ENCODE measurements at regions not wholly inside any gene's neighbourhood (a gene's known extent, or its start where the extent isn't known, plus 50 kb on each side); places are given as distances from the start of the nearest gene placed in this dataset.

DNA sequence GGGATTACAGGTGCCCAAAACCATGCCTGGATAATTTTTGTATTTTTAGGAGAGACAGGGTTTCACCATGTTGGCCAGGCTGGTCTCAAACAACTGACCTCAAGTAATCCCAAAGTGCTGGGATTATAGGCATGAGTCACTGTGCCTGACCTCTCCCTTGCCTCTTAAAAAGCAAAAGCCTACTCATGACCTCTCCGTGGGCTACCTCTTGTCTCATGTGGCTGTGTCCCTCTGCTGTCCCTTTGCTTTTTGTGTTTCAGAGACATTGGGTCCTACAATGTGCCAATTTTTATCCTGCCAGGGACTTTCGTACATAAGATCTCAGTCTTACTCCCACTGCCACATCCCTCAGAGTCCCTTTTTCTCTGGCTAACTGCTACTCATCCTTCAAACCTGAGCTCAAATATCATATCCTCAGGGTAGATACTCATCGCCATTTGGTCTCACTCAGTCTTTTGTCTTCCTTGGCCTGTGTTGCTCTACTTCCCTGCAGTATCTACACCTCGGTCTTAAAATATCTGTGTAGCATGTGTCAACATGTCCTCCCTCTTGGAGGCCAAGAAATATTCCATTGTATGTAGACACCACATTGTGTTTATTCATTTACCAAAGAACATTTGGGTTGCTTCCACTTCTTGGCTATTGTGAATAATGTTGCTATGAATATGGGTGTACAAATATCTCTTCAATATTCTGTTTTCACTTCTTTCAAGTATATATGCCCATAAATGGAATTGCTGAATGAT is 465.0 kb upstream of the KLF6 start:
- Histone ChIP-seq H3K36me3 (ENCODE audit: control insufficient read depth, insufficient read depth, low read length) (no peaks in the 10 kb centered on the region), H3K4me1 (ENCODE audit: control insufficient read depth, insufficient read depth, low read length, poor library complexity, severe bottlenecking) (no peaks in the 10 kb centered on the region), H3K4me3 (ENCODE audit: low read depth, low read length) (no peak overlapping the region), H3K9me3 (ENCODE audit: control insufficient read depth in 2 of 2, low read length in 2 of 2) (no peaks in the 10 kb centered on the region), H3K27ac (ENCODE audit: insufficient read depth, low read length, poor library complexity, severe bottlenecking) (no peak overlapping the region), H3K27me3 (ENCODE audit: control insufficient read depth, insufficient read depth, low read length) (no peaks in the 10 kb centered on the region)
- Mint-ChIP-seq H3K4me3 (no peak overlapping the region), H3K27me3 (peaks cover 4% of the 10 kb centered on the region), H3K27ac (no peak overlapping the region), H3K4me1 (peaks cover 8 to 16% (median 10%) of the 10 kb centered on the region in 4 donors), H3K36me3 (no peaks in the 10 kb centered on the region), H3K9me3 (peaks cover 0 to 5% (median 0%) of the 10 kb centered on the region in 7 donors)
- no peak for ATAC-seq (ENCODE audit: low read depth in 2 of 2)
- no peak for DNase-seq

DNA sequence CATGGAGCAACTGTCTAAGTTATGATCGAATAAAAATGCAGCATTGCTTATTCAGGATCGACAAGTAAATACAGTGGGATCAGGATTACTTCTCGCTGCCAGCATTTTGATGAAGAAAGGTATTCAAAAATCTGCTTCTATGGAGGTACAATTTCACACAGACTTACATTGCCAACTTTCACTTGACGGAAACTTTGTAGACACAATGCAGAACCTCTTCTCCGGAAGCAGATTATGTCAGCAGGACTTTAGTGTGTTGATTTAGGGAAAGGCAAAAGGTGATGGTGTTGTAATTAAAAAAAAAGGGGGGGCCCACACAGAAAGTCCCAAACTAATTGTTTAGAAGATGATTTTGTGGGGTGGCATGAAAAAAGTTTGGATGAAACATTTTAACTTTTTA is 462.4 kb upstream of the KLF6 start:
- peaks cover 0 to 5% (median 0%) of the 10 kb centered on the region in 7 donors for H3K9me3 Mint-ChIP-seq
- Histone ChIP-seq H3K27me3 (ENCODE audit: control insufficient read depth, insufficient read depth, low read length) (no peaks in the 10 kb centered on the region), H3K27ac (ENCODE audit: insufficient read depth, low read length, poor library complexity, severe bottlenecking) (no peak overlapping the region), H3K9me3 (ENCODE audit: control insufficient read depth in 2 of 2, low read length in 2 of 2) (no peaks in the 10 kb centered on the region), H3K4me3 (ENCODE audit: low read depth, low read length) (no peak overlapping the region), H3K4me1 (ENCODE audit: control insufficient read depth, insufficient read depth, low read length, poor library complexity, severe bottlenecking) (peaks cover 3% of the 10 kb centered on the region), H3K36me3 (ENCODE audit: control insufficient read depth, insufficient read depth, low read length) (no peaks in the 10 kb centered on the region)
- H3K27me3 Mint-ChIP-seq, result peaks cover 4% of the 10 kb centered on the region
- H3K36me3 Mint-ChIP-seq, result no peaks in the 10 kb centered on the region
- H3K4me1 Mint-ChIP-seq, result peaks cover 14 to 17% (median 16%) of the 10 kb centered on the region in 4 donors
- no peak for DNase-seq
- no peak for ATAC-seq (ENCODE audit: low read depth in 2 of 2)
- peak overlapping the region in 1 of 3 donors; percentile 39 for H3K27ac Mint-ChIP-seq
- no peak overlapping the region for H3K4me3 Mint-ChIP-seq

GRCh38 chr10:4246881-4247358 is 461.9 kb upstream of the KLF6 start:
- Histone ChIP-seq H3K36me3 (ENCODE audit: control insufficient read depth, insufficient read depth, low read length) (no peaks in the 10 kb centered on the region), H3K9me3 (ENCODE audit: control insufficient read depth in 2 of 2, low read length in 2 of 2) (no peaks in the 10 kb centered on the region), H3K27ac (ENCODE audit: insufficient read depth, low read length, poor library complexity, severe bottlenecking) (no peak overlapping the region), H3K27me3 (ENCODE audit: control insufficient read depth, insufficient read depth, low read length) (no peaks in the 10 kb centered on the region), H3K4me1 (ENCODE audit: control insufficient read depth, insufficient read depth, low read length, poor library complexity, severe bottlenecking) (peaks cover 4% of the 10 kb centered on the region), H3K4me3 (ENCODE audit: low read depth, low read length) (no peak overlapping the region)
- H3K4me1 Mint-ChIP-seq, result peaks cover 16 to 20% (median 16%) of the 10 kb centered on the region in 4 donors
- H3K9me3 Mint-ChIP-seq, result peaks cover 0 to 5% (median 0%) of the 10 kb centered on the region in 7 donors
- DNase-seq, result no peak
- peaks cover 4% of the 10 kb centered on the region for H3K27me3 Mint-ChIP-seq
- ATAC-seq (ENCODE audit: low read depth in 2 of 2), result no peak
- H3K36me3 Mint-ChIP-seq, result no peaks in the 10 kb centered on the region
- peak overlapping the region in 1 of 3 donors; percentile 39 for H3K27ac Mint-ChIP-seq
- H3K4me3 Mint-ChIP-seq, result no peak overlapping the region

- H3K4me1 Mint-ChIP-seq, result peaks cover 7 to 20% (median 17%) of the 10 kb centered on the region in 4 donors
These were observed 458.6 kb upstream of the KLF6 start for GRCh38 chr10:4243651-4244050.

DNA sequence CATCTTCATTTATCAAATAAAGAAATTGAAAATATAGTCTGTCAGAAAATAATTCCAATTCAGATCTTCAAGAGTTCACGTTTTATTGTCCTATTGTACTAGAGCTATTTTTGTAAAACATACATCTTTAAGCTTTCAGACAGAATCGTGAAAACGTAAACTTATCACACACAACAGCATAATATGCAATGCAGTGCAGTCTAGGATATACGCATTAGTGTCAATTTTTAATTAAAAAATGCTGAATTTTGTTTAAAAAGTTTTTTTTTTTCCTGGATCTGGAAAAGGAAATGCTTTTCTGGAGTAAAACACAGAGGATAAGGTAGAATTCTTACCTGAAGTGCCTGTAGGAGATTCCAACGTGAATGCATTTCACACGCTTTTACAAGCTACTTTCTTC is 458.2 kb upstream of the KLF6 start:
- peaks cover 4% of the 10 kb centered on the region for H3K4me1 ChIP-seq (ENCODE audit: control insufficient read depth, insufficient read depth, low read length, poor library complexity, severe bottlenecking)
- no peaks in the 10 kb centered on the region for H3K36me3 ChIP-seq (ENCODE audit: control insufficient read depth, insufficient read depth, low read length)
- H3K27me3 Mint-ChIP-seq, result peaks cover 4% of the 10 kb centered on the region
- DNase-seq, result no peak
- no peaks in the 10 kb centered on the region for H3K27me3 ChIP-seq (ENCODE audit: control insufficient read depth, insufficient read depth, low read length)
- H3K9me3 ChIP-seq (ENCODE audit: control insufficient read depth in 2 of 2, low read length in 2 of 2), result no peaks in the 10 kb centered on the region
- no peak overlapping the region for H3K27ac ChIP-seq (ENCODE audit: insufficient read depth, low read length, poor library complexity, severe bottlenecking)
- no peak for ATAC-seq (ENCODE audit: low read depth in 2 of 2)
- no peak overlapping the region for H3K27ac Mint-ChIP-seq
- H3K4me3 ChIP-seq (ENCODE audit: low read depth, low read length), result no peak overlapping the region
- peaks cover 7 to 20% (median 17%) of the 10 kb centered on the region in 4 donors for H3K4me1 Mint-ChIP-seq
- no peak overlapping the region for H3K4me3 Mint-ChIP-seq
- H3K9me3 Mint-ChIP-seq, result peaks cover 0 to 13% (median 0%) of the 10 kb centered on the region in 7 donors
- H3K36me3 Mint-ChIP-seq, result no peaks in the 10 kb centered on the region

More at GRCh38 chr10:4243651-4244050, 458.6 kb upstream of the KLF6 start:
- no peaks in the 10 kb centered on the region for H3K9me3 ChIP-seq (ENCODE audit: control insufficient read depth in 2 of 2, low read length in 2 of 2)
- Mint-ChIP-seq H3K27me3 (peaks cover 4% of the 10 kb centered on the region), H3K27ac (no peak overlapping the region), H3K4me3 (no peak overlapping the region), H3K9me3 (peaks cover 0 to 13% (median 0%) of the 10 kb centered on the region in 7 donors), H3K36me3 (no peaks in the 10 kb centered on the region)
- ATAC-seq (ENCODE audit: low read depth in 2 of 2), result peak in 1 of 2 donors; percentile 39
- no peaks in the 10 kb centered on the region for H3K36me3 ChIP-seq (ENCODE audit: control insufficient read depth, insufficient read depth, low read length)
- no peaks in the 10 kb centered on the region for H3K27me3 ChIP-seq (ENCODE audit: control insufficient read depth, insufficient read depth, low read length)
- DNase-seq, result no peak
- no peak overlapping the region for H3K27ac ChIP-seq (ENCODE audit: insufficient read depth, low read length, poor library complexity, severe bottlenecking)
- H3K4me3 ChIP-seq (ENCODE audit: low read depth, low read length), result no peak overlapping the region
- peaks cover 4% of the 10 kb centered on the region for H3K4me1 ChIP-seq (ENCODE audit: control insufficient read depth, insufficient read depth, low read length, poor library complexity, severe bottlenecking)

GRCh38 chr10:4242561-4243035 is 457.6 kb upstream of the KLF6 start:
- Histone ChIP-seq H3K36me3 (ENCODE audit: control insufficient read depth, insufficient read depth, low read length) (no peaks in the 10 kb centered on the region), H3K4me1 (ENCODE audit: control insufficient read depth, insufficient read depth, low read length, poor library complexity, severe bottlenecking) (peaks cover 4% of the 10 kb centered on the region), H3K27ac (ENCODE audit: insufficient read depth, low read length, poor library complexity, severe bottlenecking) (no peak overlapping the region), H3K27me3 (ENCODE audit: control insufficient read depth, insufficient read depth, low read length) (no peaks in the 10 kb centered on the region), H3K4me3 (ENCODE audit: low read depth, low read length) (no peak overlapping the region), H3K9me3 (ENCODE audit: control insufficient read depth in 2 of 2, low read length in 2 of 2) (no peaks in the 10 kb centered on the region)
- H3K27ac Mint-ChIP-seq, result no peak overlapping the region
- H3K36me3 Mint-ChIP-seq, result no peaks in the 10 kb centered on the region
- H3K9me3 Mint-ChIP-seq, result peaks cover 0 to 13% (median 0%) of the 10 kb centered on the region in 7 donors
- H3K4me1 Mint-ChIP-seq, result peaks cover 7 to 20% (median 17%) of the 10 kb centered on the region in 4 donors
- H3K4me3 Mint-ChIP-seq, result peak overlapping the region in 1 of 4 donors; percentile 64
- DNase-seq (no peak), ATAC-seq (ENCODE audit: low read depth in 2 of 2) (no peak)
- peaks cover 4% of the 10 kb centered on the region for H3K27me3 Mint-ChIP-seq

GRCh38 chr10:4241724-4242345 is 456.8 kb upstream of the KLF6 start:
- DNase-seq (no peak), ATAC-seq (ENCODE audit: low read depth in 2 of 2) (no peak)
- H3K36me3 ChIP-seq (ENCODE audit: control insufficient read depth, insufficient read depth, low read length), result no peaks in the 10 kb centered on the region
- peaks cover 0 to 13% (median 4%) of the 10 kb centered on the region in 7 donors for H3K9me3 Mint-ChIP-seq
- peaks cover 4% of the 10 kb centered on the region for H3K27me3 Mint-ChIP-seq
- H3K36me3 Mint-ChIP-seq, result no peaks in the 10 kb centered on the region
- no peak overlapping the region for H3K27ac ChIP-seq (ENCODE audit: insufficient read depth, low read length, poor library complexity, severe bottlenecking)
- no peak overlapping the region for H3K4me3 ChIP-seq (ENCODE audit: low read depth, low read length)
- H3K27me3 ChIP-seq (ENCODE audit: control insufficient read depth, insufficient read depth, low read length), result no peaks in the 10 kb centered on the region
- H3K27ac Mint-ChIP-seq, result peak overlapping the region in 1 of 3 donors; percentile 16
- H3K4me1 Mint-ChIP-seq, result peaks cover 5 to 16% (median 14%) of the 10 kb centered on the region in 4 donors
- no peak overlapping the region for H3K4me3 Mint-ChIP-seq
- H3K4me1 ChIP-seq (ENCODE audit: control insufficient read depth, insufficient read depth, low read length, poor library complexity, severe bottlenecking), result peaks cover 4% of the 10 kb centered on the region
- no peaks in the 10 kb centered on the region for H3K9me3 ChIP-seq (ENCODE audit: control insufficient read depth in 2 of 2, low read length in 2 of 2)

Measured in CD4-positive, CD25-positive, alpha-beta regulatory T cell (primary cell).